Transverse colon (tissue), 4 donors: ENCODE measurements at regions not wholly inside any gene's neighbourhood (a gene's known extent, or its start where the extent isn't known, plus 50 kb on each side); places are given as distances from the start of the nearest gene placed in this dataset.

Experiments used
- DNase-seq: peaks from one replicate; pipeline ENCODE4 v3.0.0-alpha.2; 2019
- H3K27ac ChIP-seq, 4 donors: fragments of 200-600 bp; sonication (generic); 2 replicates each; pipeline ENCODE4 v1.5.1; 2016 to 2018; ENCODE audit warnings: inconsistent platforms in 4 of 4
- H3K27me3 ChIP-seq: fragments of 200-600 bp; sonication (generic); 2 replicates; pipeline ENCODE4 v1.5.1; 2017; ENCODE audit warnings: inconsistent platforms
- H3K36me3 ChIP-seq, 4 donors: fragments of 200-600 bp; sonication (generic); 2 replicates each; pipeline ENCODE4 v1.5.1; 2017 to 2019; ENCODE audit warnings: inconsistent platforms in 4 of 4
- H3K4me1 ChIP-seq, 4 donors: fragments of 200-600 bp; sonication (generic); 2 replicates each; pipeline ENCODE4 v1.5.1; 2017 to 2020; ENCODE audit warnings: inconsistent platforms in 4 of 4
- H3K4me3 ChIP-seq, 4 donors: fragments of 200-600 bp; sonication (generic); 1 replicate in 1 of 4; 2 replicates in 3 of 4; pipeline versions ENCODE4 v1.5.1 to v1.6.1; 2017 to 2019; ENCODE audit warnings: inconsistent platforms in 4 of 4
- H3K9me3 ChIP-seq, 2 donors: fragments of 200-600 bp; sonication (generic); 2 replicates each; pipeline ENCODE4 v1.5.1; 2017 to 2019; ENCODE audit warnings: inconsistent platforms in 2 of 2
- CTCF ChIP-seq, 5 experiments: fragments of 200-600 bp in 3 of 5; fragments of 450-650 bp in 2 of 5; sonication (generic) in 3 of 5; IDR thresholded peaks; 1 replicate in 2 of 5; 2 replicates in 3 of 5; pipeline ENCODE4 v1.5.1; 2016 to 2017; ENCODE audit warnings: antibody characterized with exemption in 5 of 5, inconsistent platforms in 3 of 5, mild to moderate bottlenecking in 2 of 5, moderate library complexity in 1 of 5
- EP300 ChIP-seq: sonication (generic); formaldehyde crosslinking; IDR thresholded peaks from one replicate; pipeline ENCODE4 v1.6.1; 2017; ENCODE audit warnings: antibody characterized with exemption, low read depth
- POLR2A ChIP-seq: fragments of 450-650 bp; IDR thresholded peaks from one replicate; pipeline ENCODE4 v1.6.1; 2016; ENCODE audit warnings: antibody characterized with exemption, mild to moderate bottlenecking, moderate library complexity
- POLR2AphosphoS5 ChIP-seq, 3 donors: sonication (generic); formaldehyde crosslinking; IDR thresholded peaks; one replicate each; pipeline ENCODE4 v1.6.1; 2016; ENCODE audit warnings: antibody characterized with exemption in 3 of 3
- WGBS, 2 donors: methylation state at CpG; one replicate each; pipeline ENCODE4 v1.1.5; 2018; ENCODE audit warnings: low coverage in 1 of 2; 5-methylcytosine and 5-hydroxymethylcytosine counted together
- in situ Hi-C, 4 donors: fragments of 200-750 bp; cut with MboI; loops; one replicate each; pipeline versions ENCODE4 v1.15.0 to v1.15.1; 2017; ENCODE audit warnings: low sequenced_read_pairs in 3 of 4, low pct_ligation_motif_present in 1 of 4, low pct_unique_long_range_greater_than_20kb in 1 of 4
- intact Hi-C: fragments of 100-400 bp; cut with DNase I; formaldehyde crosslinking; loops from one replicate; pipeline ENCODE4 v1.15.1; 2023; ENCODE audit warnings: low total_unique reads

DNA sequence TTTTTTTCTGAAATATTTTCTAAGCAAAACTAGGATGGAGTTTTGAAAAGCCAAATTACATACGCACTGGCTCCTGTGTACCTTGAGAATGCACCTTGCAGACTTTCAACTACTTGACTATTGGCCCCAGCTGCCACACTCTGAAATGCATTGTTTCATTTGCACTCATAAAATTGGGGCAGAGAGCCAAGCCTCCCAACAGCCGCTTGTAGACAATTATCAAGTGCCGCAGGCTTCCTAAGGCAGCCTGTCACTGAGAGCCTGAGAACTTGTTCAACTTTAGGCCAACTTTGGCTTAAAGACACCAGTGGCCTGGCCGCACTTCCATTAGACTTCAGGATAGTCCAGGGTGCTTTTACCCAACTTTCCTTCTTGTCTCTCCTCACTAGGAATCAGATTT lies 115.7 kb upstream of the STARD13 start:
- Histone ChIP-seq H3K9me3 (no peaks in the 10 kb centered on the region), H3K4me1 (peaks cover 7 to 18% (median 9%) of the 10 kb centered on the region in 4 donors), H3K27ac (peak overlapping the region; percentile 18 to 66 (median 59)), H3K27me3 (no peaks in the 10 kb centered on the region), H3K36me3 (no peaks in the 10 kb centered on the region), H3K4me3 (no peak overlapping the region)
- intact Hi-C loops (no loop called here), in situ Hi-C loops (no loop called here)
- TF ChIP-seq EP300 = no peak
- no peak for TF ChIP-seq POLR2A
- TF ChIP-seq CTCF (IDR thresholded peaks at IDR 0.05) = no peak
- TF ChIP-seq POLR2AphosphoS5 (IDR thresholded peaks at IDR 0.05) = no peak
- peak; percentile 75 for DNase-seq
- WGBS, 2 donors = 14 to 40% methylated on average over 2 to 4 of the region's 4 CpGs

- TF ChIP-seq POLR2AphosphoS5 (IDR thresholded peaks at IDR 0.05) (no peak), CTCF (IDR thresholded peaks at IDR 0.05) (no peak), POLR2A (no peak), EP300 (no peak)
- Histone ChIP-seq H3K27me3 (no peaks in the 10 kb centered on the region), H3K4me3 (no peak overlapping the region), H3K9me3 (no peaks in the 10 kb centered on the region), H3K27ac (no peak overlapping the region), H3K4me1 (peaks cover 7 to 18% (median 9%) of the 10 kb centered on the region in 4 donors), H3K36me3 (no peaks in the 10 kb centered on the region)
- WGBS, 2 donors = 11 to 71% methylated on average over 1 to 7 of the region's 7 CpGs
- intact Hi-C loops (no loop called here), in situ Hi-C loops (no loop called here)
- no peak for DNase-seq
These were observed 117.4 kb upstream of the STARD13 start for GRCh38 chr13:33402975-33403374.

GRCh38 chr13:33403807-33404362 lies 118.3 kb upstream of the STARD13 start:
- Histone ChIP-seq H3K27me3 (no peaks in the 10 kb centered on the region), H3K4me1 (peaks cover 7 to 18% (median 9%) of the 10 kb centered on the region in 4 donors), H3K27ac (peak overlapping the region in 2 of 4 donors; percentile 11 to 38), H3K36me3 (no peaks in the 10 kb centered on the region), H3K4me3 (no peak overlapping the region), H3K9me3 (no peaks in the 10 kb centered on the region)
- no peak for TF ChIP-seq POLR2A
- TF ChIP-seq EP300 = no peak
- TF ChIP-seq CTCF (IDR thresholded peaks at IDR 0.05) = no peak
- TF ChIP-seq POLR2AphosphoS5 (IDR thresholded peaks at IDR 0.05) = no peak
- DNase-seq = no peak
- 74 to 77% methylated on average over 5 of the region's 5 CpGs for WGBS, 2 donors
- in situ Hi-C loops (no loop called here), intact Hi-C loops (no loop called here)

DNA sequence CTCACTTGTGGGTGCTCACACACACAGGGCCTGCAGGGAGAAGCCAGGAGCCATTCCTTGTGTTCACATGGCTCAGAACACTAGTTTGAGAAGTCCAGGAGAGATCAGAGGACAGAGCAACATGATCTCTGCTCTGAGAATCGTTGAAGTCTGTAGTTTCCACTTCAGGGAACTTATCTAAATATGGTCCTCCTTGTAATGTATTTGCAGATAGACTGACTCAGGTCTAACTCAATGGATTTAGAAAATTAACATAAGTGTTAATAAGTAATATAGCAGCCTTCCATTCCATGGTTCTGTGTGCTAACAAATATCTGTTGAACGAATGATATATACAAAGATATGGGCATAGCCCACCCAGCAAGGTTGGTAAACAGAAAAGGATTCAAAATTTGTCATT lies 119.8 kb upstream of the STARD13 start:
- peaks cover 7 to 18% (median 9%) of the 10 kb centered on the region in 4 donors for H3K4me1 ChIP-seq
- TF ChIP-seq CTCF (IDR thresholded peaks at IDR 0.05) (no peak), EP300 (no peak), POLR2AphosphoS5 (IDR thresholded peaks at IDR 0.05) (no peak), POLR2A (no peak)
- H3K4me3 ChIP-seq = no peak overlapping the region
- DNase-seq = no peak
- H3K9me3 ChIP-seq = no peaks in the 10 kb centered on the region
- WGBS, 2 donors = 91 to 92% methylated on average over 1 to 2 of the region's 2 CpGs
- H3K36me3 ChIP-seq = no peaks in the 10 kb centered on the region
- in situ Hi-C loops = no loop called here
- intact Hi-C loops = no loop called here
- H3K27ac ChIP-seq = no peak overlapping the region
- H3K27me3 ChIP-seq = no peaks in the 10 kb centered on the region
